GM21390 (cell line): ENCODE measurements at regions not wholly inside any gene's neighbourhood (a gene's known extent, or its start where the extent isn't known, plus 50 kb on each side); places are given as distances from the start of the nearest gene placed in this dataset.

ENCODE experiments used
- ATAC-seq: cut with Tn5 transposase; IDR thresholded peaks from one replicate; pipeline ENCODE4 v1.9.1; 2021; ENCODE audit not compliant: unreplicated experiment

- no peak for ATAC-seq
Observed at GRCh38 chr21:17458279-17458678, 54.6 kb upstream of the CXADR start.

GRCh38 chr21:17460094-17460493, 52.7 kb upstream of the CXADR start:
- no peak for ATAC-seq

GRCh38 chr21:17461014-17461413, 51.8 kb upstream of the CXADR start:
- ATAC-seq, result no peak

GRCh38 chr21:17461582-17461981, 51.3 kb upstream of the CXADR start:
- ATAC-seq, result no peak

- no peak for ATAC-seq
Observed at GRCh38 chr21:17462276-17462981, 50.4 kb upstream of the CXADR start.
